Activated T-helper 17 cell treated with anti-CD3 and anti-CD28 coated beads, Interleukin-2, amount 50 U/mL, for 72 hours (primary cell): ENCODE measurements at regions not wholly inside any gene's neighbourhood (a gene's known extent, or its start where the extent isn't known, plus 50 kb on each side); places are given as distances from the start of the nearest gene placed in this dataset.
"Not testable (repeated sequence)": the region's sequence is repeated elsewhere in the genome, so short reads cannot be mapped to it uniquely, and the experiment has no call there.

Source experiments
- ATAC-seq: fragments of 150-1000 bp; cut with Tn5 transposase; replicated peaks from 2 replicates; pipeline ENCODE4 v1.10.0; 2021; ENCODE audit warnings: mild to moderate bottlenecking, moderate library complexity
- H3K27ac Mint-ChIP-seq: one replicate; pipeline ENCODE4 v1.8.0; 2022; ENCODE audit warnings: mixed read lengths
- H3K27me3 Mint-ChIP-seq: one replicate; pipeline ENCODE4 v1.8.0; 2022; ENCODE audit warnings: mixed read lengths
- H3K36me3 Mint-ChIP-seq: one replicate; pipeline ENCODE4 v1.8.0; 2022; ENCODE audit warnings: low read depth, mild to moderate bottlenecking, mixed read lengths
- H3K4me1 Mint-ChIP-seq: one replicate; pipeline ENCODE4 v1.8.0; 2022; ENCODE audit warnings: mixed read lengths
- H3K4me3 Mint-ChIP-seq: one replicate; pipeline ENCODE4 v1.8.0; 2022; ENCODE audit warnings: mild to moderate bottlenecking, mixed read lengths
- H3K9me3 Mint-ChIP-seq: one replicate; pipeline ENCODE4 v1.8.0; 2022; ENCODE audit warnings: mixed read lengths

- no peaks in the 10 kb centered on the region for H3K36me3 Mint-ChIP-seq
- H3K9me3 Mint-ChIP-seq: no peaks in the 10 kb centered on the region
- H3K4me3 Mint-ChIP-seq: no peak overlapping the region
- no peak for ATAC-seq
- no peaks in the 10 kb centered on the region for H3K27me3 Mint-ChIP-seq
- no peak overlapping the region for H3K27ac Mint-ChIP-seq
- no peaks in the 10 kb centered on the region for H3K4me1 Mint-ChIP-seq
Observed at GRCh38 chr1:95652423-95652965, 418.5 kb downstream of the RWDD3 start.

DNA sequence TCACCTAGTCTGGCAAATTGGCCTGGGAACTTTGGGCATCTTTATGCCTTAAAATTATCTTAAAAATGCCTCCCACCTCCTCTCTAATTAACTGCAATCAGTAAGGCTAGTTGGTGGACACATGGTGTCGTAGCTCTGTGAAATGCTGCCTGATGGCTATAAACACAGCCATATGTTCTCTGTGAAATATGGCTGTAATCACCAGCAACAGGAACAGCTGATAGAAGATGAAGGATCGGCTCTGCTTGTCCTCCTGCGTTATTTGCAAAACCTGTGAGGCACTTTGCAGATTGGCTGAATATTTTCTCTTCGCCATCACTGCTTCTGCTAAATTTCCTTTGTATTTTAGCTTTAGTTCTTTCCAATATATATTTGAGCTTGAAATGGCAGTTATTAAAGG, 419.6 kb downstream of the RWDD3 start:
- no peak for ATAC-seq
- H3K27ac Mint-ChIP-seq: no peak overlapping the region
- H3K27me3 Mint-ChIP-seq: no peaks in the 10 kb centered on the region
- H3K36me3 Mint-ChIP-seq: no peaks in the 10 kb centered on the region
- H3K4me1 Mint-ChIP-seq: no peaks in the 10 kb centered on the region
- H3K9me3 Mint-ChIP-seq: no peaks in the 10 kb centered on the region
- no peak overlapping the region for H3K4me3 Mint-ChIP-seq

DNA sequence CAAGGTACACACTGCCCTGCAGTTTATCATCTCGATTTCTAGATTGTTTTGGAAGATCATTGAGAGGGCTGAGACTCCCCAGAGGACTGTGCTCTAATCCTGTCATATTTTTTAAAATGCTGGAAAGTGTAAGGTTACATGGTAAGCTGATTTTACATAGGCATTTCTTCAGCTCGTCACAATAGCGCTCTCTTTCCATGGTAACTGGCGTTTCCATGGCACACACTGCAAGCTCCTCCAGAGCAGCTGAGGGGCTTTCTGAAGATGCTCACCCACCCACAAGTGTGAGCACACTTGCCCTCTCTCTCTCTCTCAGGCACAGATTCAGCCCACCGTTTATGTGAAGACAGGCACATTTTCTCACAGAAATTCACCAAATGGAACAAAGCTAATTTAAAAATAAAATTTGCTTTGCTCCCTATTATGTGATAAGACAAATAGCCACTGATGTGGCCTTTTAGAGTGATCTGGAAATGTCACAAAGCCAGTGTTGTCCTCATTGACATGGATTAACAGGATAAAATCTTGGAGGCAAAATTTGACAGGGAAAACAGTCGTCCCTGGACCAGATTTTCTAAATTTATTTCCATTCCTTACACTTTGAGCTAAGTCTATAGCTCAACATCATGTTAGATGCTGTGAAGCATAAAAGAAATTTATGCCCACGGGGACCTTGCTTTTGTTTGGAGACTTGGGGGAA, 421.5 kb downstream of the RWDD3 start:
- H3K27me3 Mint-ChIP-seq: no peaks in the 10 kb centered on the region
- H3K36me3 Mint-ChIP-seq: no peaks in the 10 kb centered on the region
- H3K4me3 Mint-ChIP-seq: no peak overlapping the region
- H3K9me3 Mint-ChIP-seq: peaks cover 2% of the 10 kb centered on the region
- ATAC-seq: no peak
- no peak overlapping the region for H3K27ac Mint-ChIP-seq
- H3K4me1 Mint-ChIP-seq: no peaks in the 10 kb centered on the region

- H3K27me3 Mint-ChIP-seq: no peaks in the 10 kb centered on the region
- peaks cover 5% of the 10 kb centered on the region for H3K9me3 Mint-ChIP-seq
- no peak overlapping the region for H3K27ac Mint-ChIP-seq
Observed at GRCh38 chr1:95657248-95657647, 423.2 kb downstream of the RWDD3 start.

GRCh38 chr1:95659166-95659565, 425.2 kb downstream of the RWDD3 start:
- no peak for ATAC-seq
- H3K4me1 Mint-ChIP-seq: no peaks in the 10 kb centered on the region

More at GRCh38 chr1:95657248-95657647, 423.2 kb downstream of the RWDD3 start:
- ATAC-seq: no peak
- no peaks in the 10 kb centered on the region for H3K36me3 Mint-ChIP-seq
- H3K4me1 Mint-ChIP-seq: no peaks in the 10 kb centered on the region
- no peak overlapping the region for H3K4me3 Mint-ChIP-seq

DNA sequence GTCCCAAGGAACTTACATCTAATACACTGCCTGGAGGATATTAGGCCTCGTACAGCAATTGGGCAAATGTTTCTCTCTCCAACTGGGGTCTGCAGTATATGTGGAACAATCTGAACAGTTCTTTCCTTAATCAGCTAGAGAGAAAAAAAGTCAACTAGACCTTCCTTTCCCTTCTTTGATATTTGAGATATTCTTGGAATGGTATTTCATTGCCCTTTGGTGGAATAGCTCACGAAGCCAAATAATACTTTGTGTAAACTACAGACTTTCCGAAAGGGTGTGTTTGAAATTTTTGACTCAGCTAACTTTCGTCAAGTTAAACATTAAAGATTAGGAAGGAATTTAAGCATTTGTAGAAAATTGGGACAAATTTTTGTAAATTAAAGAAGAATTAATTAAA, 425.6 kb downstream of the RWDD3 start:
- Mint-ChIP-seq H3K9me3 (peaks cover 5% of the 10 kb centered on the region), H3K4me1 (no peaks in the 10 kb centered on the region), H3K36me3 (no peaks in the 10 kb centered on the region), H3K27me3 (no peaks in the 10 kb centered on the region), H3K4me3 (no peak overlapping the region), H3K27ac (no peak overlapping the region)
- ATAC-seq: no peak

More at GRCh38 chr1:95659166-95659565, 425.2 kb downstream of the RWDD3 start:
- Mint-ChIP-seq H3K27ac (no peak overlapping the region), H3K9me3 (peaks cover 5% of the 10 kb centered on the region), H3K27me3 (no peaks in the 10 kb centered on the region), H3K36me3 (no peaks in the 10 kb centered on the region), H3K4me3 (no peak overlapping the region)

- Mint-ChIP-seq H3K9me3 (peaks cover 5% of the 10 kb centered on the region), H3K27me3 (no peaks in the 10 kb centered on the region), H3K36me3 (no peaks in the 10 kb centered on the region), H3K27ac (no peak overlapping the region), H3K4me3 (no peak overlapping the region), H3K4me1 (no peaks in the 10 kb centered on the region)
- no peak for ATAC-seq
Observed at GRCh38 chr1:95660736-95661135, 426.7 kb downstream of the RWDD3 start.

DNA sequence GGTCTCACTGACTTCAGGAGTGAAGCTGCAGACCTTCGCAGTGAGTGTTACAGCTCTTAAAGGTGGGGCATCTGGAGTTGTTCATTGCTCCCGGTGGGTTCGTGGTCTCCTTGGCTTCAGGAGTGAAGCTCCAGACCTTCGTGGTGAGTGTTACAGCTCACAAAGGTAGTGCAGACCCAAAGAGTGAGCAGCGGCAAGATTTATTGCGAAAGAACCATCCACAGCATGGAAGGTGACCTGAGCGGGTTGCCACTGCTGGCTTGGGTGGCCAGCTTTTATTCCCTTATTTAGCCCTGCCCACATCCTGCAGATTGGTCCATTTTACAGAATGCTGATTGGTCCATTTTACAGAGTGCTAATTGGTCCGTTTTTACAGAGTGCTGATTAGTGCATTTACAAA, 429.5 kb downstream of the RWDD3 start:
- H3K4me1 Mint-ChIP-seq, ATAC-seq, H3K27me3 Mint-ChIP-seq, H3K4me3 Mint-ChIP-seq, H3K27ac Mint-ChIP-seq, H3K36me3 Mint-ChIP-seq: not testable (repeated sequence)
- peaks cover 11% of the 10 kb centered on the region for H3K9me3 Mint-ChIP-seq

DNA sequence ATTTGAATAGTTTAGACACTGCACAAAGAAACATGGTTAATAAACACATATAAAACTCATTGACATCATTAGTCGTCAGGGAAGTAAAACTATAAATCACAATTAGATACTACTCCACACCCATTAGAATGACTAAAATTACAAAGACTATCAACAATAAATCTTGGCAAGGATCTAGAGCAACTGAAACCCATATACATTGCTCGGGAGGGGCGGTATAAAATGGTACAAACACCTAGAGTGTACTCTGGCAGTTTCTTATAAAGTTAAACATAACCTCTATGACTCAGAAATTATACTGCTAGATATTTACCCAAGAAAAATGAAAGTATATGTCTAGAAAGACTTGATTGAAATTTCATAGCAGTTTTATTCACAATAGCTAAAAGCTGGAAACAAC, 434.2 kb downstream of the RWDD3 start:
- H3K27me3 Mint-ChIP-seq: no peaks in the 10 kb centered on the region

GRCh38 chr1:95669638-95670037, 435.6 kb downstream of the RWDD3 start:
- not testable (repeated sequence) for H3K36me3 Mint-ChIP-seq, H3K27me3 Mint-ChIP-seq, H3K4me1 Mint-ChIP-seq, H3K27ac Mint-ChIP-seq, H3K4me3 Mint-ChIP-seq, H3K9me3 Mint-ChIP-seq, ATAC-seq

More for the DNA sequence above, 434.2 kb downstream of the RWDD3 start:
- H3K27ac Mint-ChIP-seq: no peak overlapping the region
- no peak overlapping the region for H3K4me3 Mint-ChIP-seq
- no peaks in the 10 kb centered on the region for H3K4me1 Mint-ChIP-seq
- peaks cover 10% of the 10 kb centered on the region for H3K9me3 Mint-ChIP-seq
- H3K36me3 Mint-ChIP-seq: no peaks in the 10 kb centered on the region
- no peak for ATAC-seq

DNA sequence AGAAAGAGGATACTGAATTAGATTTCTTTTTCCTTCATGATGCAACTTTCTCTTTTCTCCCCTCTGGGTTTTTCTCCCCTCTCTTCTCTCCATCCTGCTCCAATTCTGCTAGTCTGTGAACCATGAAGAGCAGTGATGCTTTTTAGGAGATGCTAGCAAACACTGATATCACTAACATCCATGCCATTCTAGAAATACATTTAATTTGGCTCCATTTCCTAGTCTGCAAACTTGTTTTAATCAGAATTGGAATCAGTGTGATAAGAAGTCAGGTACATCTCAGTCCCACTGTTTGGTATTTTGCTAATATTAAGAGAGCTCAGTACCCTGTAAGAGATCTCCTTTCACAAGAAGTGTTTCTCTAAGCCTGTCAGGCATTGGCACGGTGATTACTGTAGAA, 437.1 kb downstream of the RWDD3 start:
- no peaks in the 10 kb centered on the region for H3K4me1 Mint-ChIP-seq
- no peaks in the 10 kb centered on the region for H3K36me3 Mint-ChIP-seq
- H3K4me3 Mint-ChIP-seq: no peak overlapping the region
- H3K27ac Mint-ChIP-seq: no peak overlapping the region
- peaks cover 10% of the 10 kb centered on the region for H3K9me3 Mint-ChIP-seq
- ATAC-seq: no peak
- H3K27me3 Mint-ChIP-seq: no peaks in the 10 kb centered on the region

DNA sequence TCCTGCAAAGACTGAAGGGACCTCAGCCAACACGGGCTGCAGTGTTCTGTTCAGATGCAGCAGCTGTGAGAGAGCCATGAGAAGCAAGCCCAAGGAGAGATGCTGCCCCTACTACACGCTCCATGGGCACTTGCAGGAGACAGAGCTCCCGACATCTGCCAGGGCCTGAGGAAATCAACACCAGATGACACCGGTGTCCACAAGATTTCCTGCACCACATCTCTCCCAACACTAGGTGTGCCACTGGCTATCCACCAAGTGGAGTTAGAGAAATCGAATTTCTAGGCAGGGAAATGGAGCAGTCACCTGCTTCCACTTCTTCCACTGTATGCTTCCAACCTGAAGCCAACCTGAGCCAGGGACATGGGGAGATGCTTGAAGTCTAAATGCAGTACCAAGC, 445.3 kb downstream of the RWDD3 start:
- no peaks in the 10 kb centered on the region for H3K4me1 Mint-ChIP-seq
- H3K36me3 Mint-ChIP-seq: no peaks in the 10 kb centered on the region
- H3K27me3 Mint-ChIP-seq: peaks cover 5% of the 10 kb centered on the region
- H3K9me3 Mint-ChIP-seq: peaks cover 6% of the 10 kb centered on the region
- no peak overlapping the region for H3K4me3 Mint-ChIP-seq
- ATAC-seq: no peak
- H3K27ac Mint-ChIP-seq: no peak overlapping the region

- no peak for ATAC-seq
- H3K27me3 Mint-ChIP-seq: no peaks in the 10 kb centered on the region
- no peak overlapping the region for H3K27ac Mint-ChIP-seq
- no peaks in the 10 kb centered on the region for H3K4me1 Mint-ChIP-seq
- no peak overlapping the region for H3K4me3 Mint-ChIP-seq
- no peaks in the 10 kb centered on the region for H3K36me3 Mint-ChIP-seq
- H3K9me3 Mint-ChIP-seq: peaks cover 2% of the 10 kb centered on the region
Observed at GRCh38 chr1:95685081-95685480, 451.1 kb downstream of the RWDD3 start.

- no peak for ATAC-seq
- H3K4me1 Mint-ChIP-seq: no peaks in the 10 kb centered on the region
- H3K27ac Mint-ChIP-seq: no peak overlapping the region
- H3K27me3 Mint-ChIP-seq: no peaks in the 10 kb centered on the region
- H3K9me3 Mint-ChIP-seq: peaks cover 7% of the 10 kb centered on the region
- H3K4me3 Mint-ChIP-seq: no peak overlapping the region
- H3K36me3 Mint-ChIP-seq: no peaks in the 10 kb centered on the region
Observed at GRCh38 chr1:95686217-95686616, 452.2 kb downstream of the RWDD3 start.

DNA sequence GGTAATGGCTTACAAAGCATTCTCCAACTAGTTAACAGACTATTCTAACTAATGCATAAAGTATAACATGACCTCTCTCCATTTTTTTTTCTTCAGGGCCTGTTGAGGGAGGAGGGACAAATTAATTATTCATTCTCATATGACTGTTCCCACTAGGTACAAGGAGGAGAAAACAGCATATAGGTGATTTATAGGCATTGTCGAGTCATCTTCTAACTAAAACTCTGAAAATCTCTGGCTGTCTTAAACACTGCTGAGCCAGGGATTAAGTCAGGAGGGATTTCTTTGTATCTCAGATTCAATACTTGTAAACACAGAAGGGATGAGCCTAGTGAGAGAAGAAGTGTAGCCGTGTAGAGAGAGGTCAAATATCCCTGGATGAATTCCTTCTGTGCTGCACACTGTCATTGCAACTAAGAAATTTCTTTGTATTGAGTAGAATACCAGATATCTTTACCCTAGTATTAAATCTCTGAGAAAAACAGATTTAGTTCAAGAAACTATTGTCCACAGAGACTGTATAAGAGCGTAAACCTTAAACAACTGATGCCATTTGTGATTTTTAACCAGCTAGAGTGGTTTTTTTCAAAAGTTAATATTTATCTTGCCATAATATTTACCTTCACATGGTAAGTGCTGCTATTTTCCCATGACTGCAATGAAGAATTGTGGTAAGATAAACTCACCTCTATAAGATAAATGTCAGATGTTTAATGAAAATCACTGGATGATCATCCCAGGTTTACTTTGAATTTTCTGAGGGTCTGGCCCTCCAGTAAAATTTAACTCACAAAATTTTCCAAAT, 465.3 kb downstream of the RWDD3 start:
- ATAC-seq: no peak
- Mint-ChIP-seq H3K4me3 (no peak overlapping the region), H3K27me3 (no peaks in the 10 kb centered on the region), H3K4me1 (no peaks in the 10 kb centered on the region), H3K36me3 (no peaks in the 10 kb centered on the region), H3K27ac (no peak overlapping the region), H3K9me3 (peaks cover 20% of the 10 kb centered on the region)
